ENCODE measurements at regions not wholly inside any gene's neighbourhood (a gene's known extent, or its start where the extent isn't known, plus 50 kb on each side); places are given as distances from the start of the nearest gene placed in this dataset.

DNA sequence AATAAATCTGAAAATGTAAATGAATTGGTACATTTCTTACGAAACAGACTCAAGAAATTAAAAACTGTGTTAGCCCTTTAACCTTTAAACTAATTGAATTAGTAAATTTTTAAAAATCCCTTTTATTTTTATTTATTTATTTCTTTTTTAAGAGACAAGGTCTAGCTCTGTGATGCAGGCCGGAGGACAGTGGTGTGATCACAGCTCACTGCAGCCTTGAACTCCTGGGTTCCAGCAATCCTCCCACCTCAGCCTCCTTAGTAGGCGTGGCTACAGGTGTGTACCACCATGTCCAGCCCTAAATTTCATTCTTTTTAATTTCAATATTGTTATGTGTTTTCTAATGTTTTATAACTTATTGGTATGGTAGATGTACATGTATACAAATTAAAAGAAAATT is 72.6 kb downstream of the MYEOV start:
- DNase-seq = no peak

DNA sequence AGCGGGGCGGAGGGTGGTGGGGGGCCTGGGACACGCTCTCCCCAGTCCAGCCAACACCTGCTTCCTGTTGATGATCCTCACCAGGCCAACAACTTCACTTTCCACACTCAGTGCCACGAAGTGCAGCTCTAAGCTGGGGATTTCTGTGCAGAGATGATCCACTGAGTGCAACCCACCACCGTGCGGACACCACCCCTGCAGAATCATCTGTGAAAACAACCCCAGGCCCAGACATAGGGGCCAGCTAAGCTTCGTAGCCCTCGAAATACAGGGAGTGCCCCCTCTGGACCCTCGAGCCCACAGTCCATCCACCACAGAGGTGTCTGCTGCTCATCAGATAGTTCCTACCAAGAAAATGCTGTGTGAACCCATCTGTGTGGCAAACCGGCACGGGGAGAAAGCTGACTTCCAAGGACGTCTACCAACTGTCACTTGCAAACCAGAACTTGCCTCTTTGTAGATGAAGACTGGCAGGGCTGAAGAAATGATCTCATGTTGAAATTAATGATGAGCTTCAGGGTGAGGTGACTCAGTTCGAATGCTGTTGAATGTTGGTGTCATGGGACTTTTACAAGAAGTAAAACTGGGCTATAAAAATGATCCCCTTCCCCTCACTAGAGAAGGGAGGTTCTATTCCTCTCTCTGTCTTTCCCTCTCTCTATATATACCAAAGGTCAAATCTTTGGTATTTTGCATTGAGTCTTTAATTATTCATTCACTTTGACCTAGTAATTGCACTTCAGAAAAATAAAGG is 73.4 kb downstream of the MYEOV start:
- no peak for DNase-seq

DNA sequence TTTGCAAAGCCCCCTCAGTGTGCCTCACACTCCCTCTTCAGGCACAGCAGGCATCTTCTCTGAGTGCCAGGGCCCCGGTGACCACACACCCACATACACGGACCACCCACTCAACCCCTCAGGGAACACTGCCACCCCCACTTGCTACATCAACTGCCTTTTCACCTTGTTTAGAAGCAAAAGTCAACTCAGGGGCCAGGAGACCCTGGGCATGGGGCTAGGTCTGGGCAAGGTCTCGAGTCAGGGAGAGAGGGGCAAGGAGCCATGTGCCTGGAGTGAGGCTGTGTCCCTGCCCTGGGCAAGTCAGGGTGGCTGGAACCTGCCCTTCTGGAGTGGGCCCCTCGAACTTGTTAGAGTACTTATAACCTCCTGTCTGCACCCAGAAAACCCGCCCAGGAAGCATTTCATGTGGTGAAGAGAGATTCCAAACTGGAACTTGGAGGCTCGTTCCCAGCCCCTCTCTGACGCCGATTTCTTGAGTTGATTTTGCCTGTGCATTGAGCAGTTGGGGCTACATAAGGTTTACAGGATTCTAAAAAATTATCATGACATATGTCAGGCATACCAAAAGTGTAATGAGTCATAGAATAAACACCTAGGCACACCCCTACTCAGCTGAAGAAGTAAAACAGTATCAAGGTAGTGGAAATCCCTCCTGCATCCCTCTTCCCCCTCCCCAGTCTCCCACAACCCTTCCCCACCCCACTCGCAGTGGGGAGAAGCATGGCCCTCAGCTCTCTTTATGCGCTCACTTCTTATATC is 74.3 kb downstream of the MYEOV start:
- DNase-seq = no peak

GRCh38 chr11:69369210-69369825 is 75.4 kb downstream of the MYEOV start:
- no peak for DNase-seq

DNA sequence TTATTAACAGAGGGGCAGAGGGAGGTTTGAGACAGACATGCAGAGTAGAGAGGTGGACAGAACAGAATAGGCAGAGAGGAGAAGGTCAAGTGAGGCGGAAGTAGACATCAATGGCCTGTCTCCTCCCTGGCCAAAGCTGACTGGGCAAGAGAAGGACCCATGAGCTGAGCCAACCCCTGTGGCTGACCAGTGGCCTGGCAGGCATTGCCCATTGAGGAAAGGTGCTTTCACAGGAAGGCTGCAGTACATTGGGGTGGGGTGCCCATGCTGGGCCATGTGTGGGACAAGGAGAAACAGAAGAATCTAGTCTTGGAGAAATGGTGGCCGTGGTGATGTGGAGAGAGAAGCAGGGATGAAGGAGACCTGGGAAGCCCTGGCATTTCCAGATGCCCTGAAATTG is 76.0 kb downstream of the MYEOV start:
- DNase-seq = no peak

DNA sequence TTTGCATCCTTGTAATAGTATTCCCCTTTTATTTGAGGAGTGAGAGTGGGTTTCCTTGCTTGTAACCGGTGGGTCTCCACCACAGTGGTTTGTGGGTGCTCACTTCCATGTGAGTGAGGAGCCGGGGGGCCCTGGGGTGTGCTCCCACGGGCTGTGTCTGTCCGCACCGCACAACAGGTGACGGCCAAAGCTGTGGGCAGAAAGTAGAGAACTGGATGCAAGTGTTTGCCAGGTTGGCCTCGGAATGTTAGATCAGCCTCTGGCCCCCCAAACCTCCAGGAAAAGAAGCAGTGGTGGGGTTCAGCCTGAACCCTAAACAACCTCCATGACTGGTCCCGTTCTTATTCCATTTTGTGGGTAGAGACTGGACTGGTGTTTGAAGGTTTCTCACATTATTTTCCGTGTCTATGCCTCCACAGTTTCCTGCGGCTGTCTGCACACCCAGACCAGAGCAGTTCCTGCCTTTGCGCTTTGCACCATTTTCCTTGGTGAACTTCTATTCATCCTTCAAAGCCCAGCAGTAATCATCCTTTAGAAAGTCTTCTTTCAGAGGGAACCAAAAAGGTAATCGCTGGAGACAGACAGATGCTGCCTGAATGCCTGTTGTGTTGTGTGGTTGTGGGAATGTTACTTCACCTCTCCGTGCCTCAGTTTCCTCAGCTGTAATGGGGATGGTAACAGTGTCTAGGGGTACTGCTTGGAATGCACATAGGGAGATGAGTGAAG is 77.2 kb downstream of the MYEOV start:
- no peak for DNase-seq

GRCh38 chr11:69371731-69372588 is 78.0 kb downstream of the MYEOV start:
- no peak for DNase-seq

DNA sequence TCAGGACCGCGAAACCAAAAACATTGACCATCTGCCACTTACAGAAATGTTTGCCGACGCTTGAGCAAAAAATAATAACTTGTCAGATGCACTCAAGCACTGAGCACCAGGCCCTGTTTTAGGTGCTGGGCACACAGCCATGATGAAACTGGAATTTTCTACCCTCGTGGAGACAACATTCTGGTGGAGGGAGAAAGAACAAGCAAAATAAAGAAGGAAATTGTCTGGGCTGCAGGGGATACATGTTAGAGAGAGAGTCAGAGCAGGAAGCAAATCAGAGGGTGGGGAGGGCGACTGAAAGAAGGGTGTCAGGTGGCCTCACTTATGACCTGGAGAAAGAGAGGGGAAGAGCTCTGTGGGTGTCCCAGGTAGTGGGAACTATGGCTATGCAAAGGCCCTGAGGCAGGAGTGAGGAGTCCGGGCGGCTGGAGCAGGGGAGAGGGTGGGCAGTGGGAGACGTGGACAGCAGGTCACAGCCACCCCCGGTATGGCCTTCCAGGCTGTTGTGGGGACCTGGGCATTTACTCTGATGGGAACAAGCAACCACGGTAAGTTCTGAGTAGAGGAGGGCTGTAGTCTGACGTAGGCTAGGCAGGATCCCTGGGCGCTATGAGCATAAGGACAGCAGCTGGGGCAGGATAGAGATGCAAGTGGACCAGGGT is 78.8 kb downstream of the MYEOV start:
- DNase-seq = no peak

- no peak for DNase-seq
Measured at GRCh38 chr11:69373251-69373635, 79.3 kb downstream of the MYEOV start.

DNA sequence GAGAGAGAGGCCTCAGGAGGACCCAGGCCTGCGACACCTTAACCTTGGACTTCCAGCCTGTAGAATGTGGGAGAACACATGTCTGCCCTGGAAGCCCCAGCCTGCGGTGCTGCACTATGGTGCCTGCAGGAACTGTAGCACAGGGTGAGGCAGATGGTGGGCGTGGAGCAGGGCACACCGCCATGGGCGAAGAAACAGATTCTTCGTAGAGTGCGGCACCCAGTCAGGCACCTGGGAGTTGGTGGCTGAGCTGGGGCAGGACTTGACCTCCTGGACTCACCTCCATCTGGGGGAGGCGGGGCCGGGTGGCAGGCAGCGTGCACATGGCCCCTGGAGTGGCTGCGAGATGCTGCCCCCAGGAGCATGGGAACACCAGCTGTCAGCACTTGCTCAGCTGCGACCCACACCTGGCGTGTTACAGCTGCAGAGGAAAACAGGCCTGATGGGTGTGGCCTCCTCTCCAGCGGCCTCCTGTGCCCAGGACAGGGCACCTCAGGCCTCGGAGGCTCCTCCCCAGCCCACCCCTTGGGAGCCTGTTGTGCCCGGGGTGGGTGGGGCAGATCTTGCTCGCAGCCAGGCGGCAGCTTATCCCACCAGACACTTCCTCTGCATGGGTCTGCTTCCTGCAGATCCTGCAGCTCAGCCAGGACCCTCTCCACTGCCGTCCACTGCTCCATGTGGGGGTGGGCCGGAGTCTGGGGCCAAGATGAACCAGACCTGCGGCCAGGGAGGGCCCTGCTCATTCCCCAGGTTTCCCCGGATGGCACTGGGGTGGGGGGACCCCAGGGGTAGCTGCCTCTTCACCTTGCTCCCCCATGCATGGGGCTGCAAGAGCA is 80.4 kb downstream of the MYEOV start:
- DNase-seq = no peak

DNA sequence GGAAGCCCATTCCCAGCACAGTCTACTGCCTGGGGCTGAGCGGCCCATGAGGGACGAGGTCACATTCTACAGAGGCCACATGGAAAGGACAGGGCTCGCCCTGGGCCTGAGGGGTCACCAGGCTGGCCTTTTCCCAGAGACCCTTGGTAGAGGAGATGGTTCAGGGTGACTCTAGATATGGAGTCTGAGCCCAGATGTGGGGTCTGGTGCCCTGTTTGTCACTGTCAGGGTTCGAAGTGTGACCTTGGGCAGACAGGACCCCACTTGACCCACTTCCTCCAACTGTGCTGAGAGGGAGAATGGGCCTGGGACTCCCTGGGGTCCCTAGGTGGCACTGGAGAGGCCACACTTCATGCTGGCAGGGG is 81.0 kb downstream of the MYEOV start:
- DNase-seq = no peak

GRCh38 chr11:69375316-69376154 is 81.6 kb downstream of the MYEOV start:
- no peak for DNase-seq

- no peak for DNase-seq
Measured at GRCh38 chr11:69376155-69377028, 82.4 kb downstream of the MYEOV start.

GRCh38 chr11:69377029-69377952 is 83.3 kb downstream of the MYEOV start:
- DNase-seq = no peak

DNA sequence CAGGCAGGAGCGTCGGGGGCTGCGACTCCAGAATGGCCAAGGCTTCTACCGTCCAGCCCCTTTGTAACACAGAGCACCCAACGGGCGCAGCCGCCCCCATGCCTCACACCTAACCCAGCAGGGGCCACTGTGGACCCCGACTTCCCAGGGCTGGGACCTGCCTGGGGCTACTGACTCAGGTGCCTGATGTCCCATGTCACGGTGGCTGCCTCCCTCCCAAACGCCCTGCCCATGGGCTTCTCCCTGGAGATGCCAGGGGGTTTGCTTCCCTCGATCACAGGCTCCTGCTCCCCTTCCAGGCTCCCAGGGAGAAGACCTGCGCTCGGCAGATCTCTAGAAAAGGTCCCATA is 84.0 kb downstream of the MYEOV start:
- DNase-seq = no peak

DNA sequence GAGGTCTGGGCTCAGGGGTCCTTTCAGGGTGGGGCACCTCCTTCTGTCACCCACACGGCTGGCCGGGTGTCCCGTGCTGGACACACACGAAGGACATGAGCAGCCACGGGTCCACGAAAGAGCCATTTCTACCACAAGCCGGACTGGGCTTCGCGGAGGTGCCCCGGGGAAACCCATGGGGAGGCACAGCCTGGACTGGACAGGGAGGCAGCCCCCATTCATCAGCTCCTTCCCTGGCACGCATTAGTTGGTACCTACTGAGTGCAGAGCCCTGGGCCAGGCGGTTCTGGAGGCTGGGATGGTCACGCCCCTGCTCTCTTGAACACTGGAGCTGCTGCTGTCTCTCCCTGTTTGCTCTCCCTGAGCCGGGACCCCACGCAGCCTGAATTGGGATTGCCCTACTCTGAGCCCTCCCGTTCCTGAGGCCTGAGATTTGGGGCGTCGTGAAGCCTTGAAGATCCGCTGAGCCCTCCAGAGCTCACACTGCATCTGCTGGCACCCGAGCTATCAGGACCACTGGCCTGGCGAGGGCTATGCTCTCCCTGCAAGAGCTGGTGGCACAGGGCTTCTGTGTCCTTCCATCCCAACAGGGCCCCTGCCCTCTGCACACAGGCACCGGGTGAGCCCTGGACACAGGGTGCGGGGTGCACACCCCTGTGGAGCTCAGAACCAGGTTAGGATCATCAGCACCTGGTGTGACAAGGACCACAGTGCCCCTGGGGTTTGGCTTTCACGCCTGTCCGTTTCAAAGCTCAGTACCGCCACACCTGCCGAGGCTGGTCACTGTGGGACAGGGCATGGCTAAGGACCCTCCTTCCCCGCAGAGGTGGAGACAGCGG is 84.6 kb downstream of the MYEOV start:
- DNase-seq = no peak

GRCh38 chr11:69380451-69380901 is 86.5 kb downstream of the MYEOV start:
- DNase-seq = no peak
